Esophagus squamous epithelium (tissue), 4 donors: ENCODE measurements at regions not wholly inside any gene's neighbourhood (a gene's known extent, or its start where the extent isn't known, plus 50 kb on each side); places are given as distances from the start of the nearest gene placed in this dataset.

ENCODE experiments used
- CTCF ChIP-seq, 6 experiments: fragments of 450-650 bp in 4 of 6; fragments of 200-600 bp in 2 of 6; sonication (generic) in 2 of 6; IDR thresholded peaks; one replicate each; pipeline ENCODE4 v1.5.1; 2016 to 2019; ENCODE audit warnings: antibody characterized with exemption in 6 of 6, mild to moderate bottlenecking in 4 of 6, moderate library complexity in 4 of 6
- POLR2A ChIP-seq, 4 donors: fragments of 450-650 bp; IDR thresholded peaks; one replicate each; pipeline ENCODE4 v1.6.1; 2017; ENCODE audit warnings: antibody characterized with exemption in 4 of 4, mild to moderate bottlenecking in 4 of 4, moderate library complexity in 3 of 4

- TF ChIP-seq CTCF (IDR thresholded peaks at IDR 0.05) (no peak), POLR2A (IDR thresholded peaks at IDR 0.05) (no peak)
Measured at GRCh38 chr4:110920990-110921389, 298.1 kb upstream of the PITX2 start.
